ENCODE measurements at regions not wholly inside any gene's neighbourhood (a gene's known extent, or its start where the extent isn't known, plus 50 kb on each side); places are given as distances from the start of the nearest gene placed in this dataset.
"Not testable (repeated sequence)": the region's sequence is repeated elsewhere in the genome, so short reads cannot be mapped to it uniquely, and the experiment has no call there.

DNA sequence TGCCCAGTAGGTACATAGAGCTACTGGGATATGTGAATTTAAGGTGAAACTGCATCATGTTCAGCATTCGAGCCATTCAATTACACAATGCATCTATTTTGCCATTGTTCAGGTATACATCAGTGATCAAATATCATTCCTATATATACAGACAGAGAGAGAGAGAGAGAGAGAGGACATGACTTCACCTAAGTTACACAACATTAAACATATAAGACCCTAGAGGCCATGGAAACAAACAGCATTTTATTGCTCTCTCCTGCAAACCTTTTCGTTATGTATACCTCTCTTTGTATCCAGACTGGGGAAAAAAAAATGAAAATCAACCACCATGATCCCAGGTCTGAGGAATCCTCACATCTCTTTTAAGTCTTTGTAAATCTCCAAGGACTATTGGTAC lies 1829.1 kb downstream of the LRRC4C start:
- H3K9me3 ChIP-seq = no peaks in the 10 kb centered on the region
- TF ChIP-seq, protein P1, sequence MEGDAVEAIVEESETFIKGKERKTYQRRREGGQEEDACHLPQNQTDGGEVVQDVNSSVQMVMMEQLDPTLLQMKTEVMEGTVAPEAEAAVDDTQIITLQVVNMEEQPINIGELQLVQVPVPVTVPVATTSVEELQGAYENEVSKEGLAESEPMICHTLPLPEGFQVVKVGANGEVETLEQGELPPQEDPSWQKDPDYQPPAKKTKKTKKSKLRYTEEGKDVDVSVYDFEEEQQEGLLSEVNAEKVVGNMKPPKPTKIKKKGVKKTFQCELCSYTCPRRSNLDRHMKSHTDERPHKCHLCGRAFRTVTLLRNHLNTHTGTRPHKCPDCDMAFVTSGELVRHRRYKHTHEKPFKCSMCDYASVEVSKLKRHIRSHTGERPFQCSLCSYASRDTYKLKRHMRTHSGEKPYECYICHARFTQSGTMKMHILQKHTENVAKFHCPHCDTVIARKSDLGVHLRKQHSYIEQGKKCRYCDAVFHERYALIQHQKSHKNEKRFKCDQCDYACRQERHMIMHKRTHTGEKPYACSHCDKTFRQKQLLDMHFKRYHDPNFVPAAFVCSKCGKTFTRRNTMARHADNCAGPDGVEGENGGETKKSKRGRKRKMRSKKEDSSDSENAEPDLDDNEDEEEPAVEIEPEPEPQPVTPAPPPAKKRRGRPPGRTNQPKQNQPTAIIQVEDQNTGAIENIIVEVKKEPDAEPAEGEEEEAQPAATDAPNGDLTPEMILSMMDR (IDR thresholded peaks at IDR 0.05) = no peak
- no peak overlapping the region for H3K4me3 ChIP-seq
- no peak overlapping the region for H3K27ac ChIP-seq
- H3K4me1 ChIP-seq = no peaks in the 10 kb centered on the region
- DNase-seq = no peak
- no peaks in the 10 kb centered on the region for H3K36me3 ChIP-seq
- no peak for ATAC-seq
- no peaks in the 10 kb centered on the region for H3K27me3 ChIP-seq
- intact Hi-C loops (cut with DNase I) = no loop called here

DNA sequence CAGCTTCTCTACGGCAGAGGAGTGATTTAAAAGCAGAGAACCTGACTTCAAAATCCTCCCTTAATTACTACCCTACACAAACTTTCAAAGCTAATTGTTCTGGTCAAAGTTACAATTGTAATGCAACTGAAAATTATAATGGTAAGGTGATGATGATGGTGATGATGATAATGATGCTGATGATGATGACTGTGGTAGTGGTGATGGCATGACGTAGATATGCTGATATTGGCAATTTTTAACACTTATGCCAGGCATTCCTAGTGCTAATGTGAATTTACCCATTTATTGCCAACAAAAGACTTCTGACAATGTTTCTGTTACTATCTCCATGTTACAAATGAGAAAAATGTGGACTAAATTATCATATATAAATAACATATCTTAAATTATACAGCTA lies 1831.1 kb downstream of the LRRC4C start:
- no peaks in the 10 kb centered on the region for H3K9me3 ChIP-seq
- intact Hi-C loops (cut with DNase I) = no loop called here
- DNase-seq (no peak), ATAC-seq (no peak)
- H3K36me3 ChIP-seq = no peaks in the 10 kb centered on the region
- H3K4me3 ChIP-seq = no peak overlapping the region
- TF ChIP-seq, protein P1 (IDR thresholded peaks at IDR 0.05) = no peak
- no peak overlapping the region for H3K27ac ChIP-seq
- no peaks in the 10 kb centered on the region for H3K4me1 ChIP-seq
- H3K27me3 ChIP-seq = no peaks in the 10 kb centered on the region

DNA sequence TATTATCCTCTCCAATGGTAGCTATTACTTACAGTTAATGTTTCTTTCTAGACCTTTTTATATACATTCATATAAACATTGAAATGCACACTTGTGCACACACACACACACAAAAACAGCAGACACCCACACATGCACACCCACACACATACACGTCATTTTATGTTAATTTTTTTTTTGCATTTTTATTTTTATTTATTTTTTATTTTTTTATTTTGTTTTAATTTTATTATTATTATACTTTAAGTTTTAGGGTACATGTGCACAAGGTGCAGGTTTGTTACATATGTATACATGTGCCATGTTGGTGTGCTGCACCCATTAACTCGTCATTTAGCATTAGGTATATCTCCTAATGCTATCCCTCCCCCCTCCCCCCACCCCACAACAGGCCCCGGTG lies 1839.1 kb downstream of the LRRC4C start:
- H3K36me3 ChIP-seq; ATAC-seq; H3K9me3 ChIP-seq; H3K27ac ChIP-seq; H3K27me3 ChIP-seq; DNase-seq; H3K4me1 ChIP-seq; intact Hi-C loops (cut with DNase I); H3K4me3 ChIP-seq: not testable (repeated sequence)

DNA sequence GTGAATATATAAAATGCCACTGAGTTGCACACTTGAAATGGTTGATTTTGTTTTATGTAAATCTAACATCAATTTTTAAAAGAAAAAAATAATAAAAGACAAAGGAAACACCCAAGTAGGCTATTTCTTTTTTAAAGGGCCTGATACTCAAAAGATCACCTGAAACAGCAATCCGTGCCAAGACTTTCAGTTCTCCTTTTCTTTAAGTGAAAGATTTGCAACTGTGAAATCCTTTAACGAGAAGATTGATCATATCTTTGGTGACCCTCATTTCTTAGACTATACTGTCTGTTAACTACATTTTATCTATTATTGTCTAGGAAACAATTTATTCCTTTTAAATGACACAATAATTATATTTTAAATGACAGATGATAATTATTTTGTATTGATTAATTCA lies 1841.5 kb downstream of the LRRC4C start:
- Histone ChIP-seq H3K36me3 (no peaks in the 10 kb centered on the region), H3K9me3 (peaks cover 0 to 12% of the 10 kb centered on the region in 2 donors), H3K4me3 (no peak overlapping the region), H3K27ac (no peak overlapping the region), H3K4me1 (no peaks in the 10 kb centered on the region), H3K27me3 (no peaks in the 10 kb centered on the region)
- DNase-seq (no peak), ATAC-seq (no peak)
- TF ChIP-seq, protein P1 (IDR thresholded peaks at IDR 0.05) = no peak
- intact Hi-C loops (cut with DNase I) = no loop called here

DNA sequence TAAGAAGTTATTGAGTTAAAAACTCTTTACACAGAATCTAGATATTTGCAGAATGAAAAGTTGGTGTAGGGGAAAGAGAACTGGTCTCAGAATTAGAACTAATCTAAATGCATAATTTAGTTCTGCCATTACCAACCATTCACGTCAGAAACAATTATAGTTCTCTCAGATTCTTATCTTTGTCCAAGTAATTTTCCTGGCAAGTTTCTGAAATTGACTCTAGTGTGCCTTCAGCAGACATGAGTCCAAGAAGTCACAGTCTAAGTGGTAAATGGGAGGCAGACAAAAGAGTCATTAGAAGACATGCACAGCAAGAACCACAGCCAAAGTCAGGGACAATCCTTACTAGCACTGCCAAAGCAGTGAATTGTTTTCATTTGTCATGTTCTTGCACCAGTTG lies 1870.1 kb downstream of the LRRC4C start:
- intact Hi-C loops (cut with DNase I) = no loop called here
- Histone ChIP-seq H3K4me3 (no peak overlapping the region), H3K36me3 (no peaks in the 10 kb centered on the region), H3K4me1 (no peaks in the 10 kb centered on the region), H3K27ac (no peak overlapping the region), H3K27me3 (no peaks in the 10 kb centered on the region), H3K9me3 (no peaks in the 10 kb centered on the region)
- DNase-seq = no peak
- TF ChIP-seq, protein P1 (IDR thresholded peaks at IDR 0.05) = no peak
- ATAC-seq = no peak

DNA sequence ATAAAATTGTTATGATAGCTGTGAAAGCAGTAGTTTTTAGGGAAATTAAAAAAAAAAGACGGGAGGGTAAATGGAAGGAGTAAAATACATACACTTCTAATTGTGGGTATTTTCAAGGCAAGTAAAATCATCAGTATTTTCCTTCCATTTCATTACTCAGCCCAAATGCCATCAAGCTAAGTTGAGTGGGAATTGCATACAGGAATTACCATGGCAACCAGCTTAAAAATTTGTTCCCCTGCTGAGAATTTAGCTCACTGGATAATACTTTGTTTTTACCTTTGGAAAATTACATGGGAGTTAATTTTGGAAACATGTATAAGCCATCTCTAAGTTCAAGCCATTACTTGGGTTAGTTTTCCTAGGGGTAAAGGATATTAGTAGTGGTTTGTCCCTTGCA lies 1873.4 kb downstream of the LRRC4C start:
- H3K4me3 ChIP-seq = no peak overlapping the region
- TF ChIP-seq, protein P1 (IDR thresholded peaks at IDR 0.05) = no peak
- no peaks in the 10 kb centered on the region for H3K9me3 ChIP-seq
- ATAC-seq (no peak), DNase-seq (no peak)
- H3K36me3 ChIP-seq = no peaks in the 10 kb centered on the region
- no peaks in the 10 kb centered on the region for H3K4me1 ChIP-seq
- no peaks in the 10 kb centered on the region for H3K27me3 ChIP-seq
- intact Hi-C loops (cut with DNase I) = no loop called here
- H3K27ac ChIP-seq = no peak overlapping the region
